Liver (tissue), 8 donors: ENCODE measurements at regions not wholly inside any gene's neighbourhood (a gene's known extent, or its start where the extent isn't known, plus 50 kb on each side); places are given as distances from the start of the nearest gene placed in this dataset.

ENCODE experiments used
- DNase-seq: peaks from one replicate; pipeline ENCODE4 v3.0.0-alpha.2; 2017; ENCODE audit warnings: low spot score
- H3K27ac ChIP-seq, 2 donors: one replicate each; pipeline ENCODE4 v1.7.0; 2013; ENCODE audit warnings: inconsistent platforms in 2 of 2, low read length in 2 of 2, control low read depth in 1 of 2, low read depth in 1 of 2, mild to moderate bottlenecking in 1 of 2
- H3K27me3 ChIP-seq, 4 donors: one replicate each; pipeline versions ENCODE4 v1.6.1 to v1.7.0; 2013; ENCODE audit warnings: low read length in 3 of 4, inconsistent platforms in 1 of 4, mild to moderate bottlenecking in 1 of 4, moderate library complexity in 1 of 4; ENCODE audit not compliant: control insufficient read depth in 4 of 4, insufficient read depth in 4 of 4
- H3K36me3 ChIP-seq, 4 donors: one replicate each; pipeline versions ENCODE4 v1.6.1 to v1.7.0; 2013; ENCODE audit warnings: low read length in 3 of 4, mild to moderate bottlenecking in 3 of 4, low read depth in 1 of 4, moderate library complexity in 1 of 4; ENCODE audit not compliant: control insufficient read depth in 4 of 4, insufficient read depth in 3 of 4
- H3K4me1 ChIP-seq, 4 donors: one replicate each; pipeline versions ENCODE4 v1.6.1 to v1.7.0; 2013; ENCODE audit warnings: low read length in 3 of 4, mild to moderate bottlenecking in 3 of 4, moderate library complexity in 1 of 4; ENCODE audit not compliant: control insufficient read depth in 4 of 4, insufficient read depth in 4 of 4
- H3K4me3 ChIP-seq, 3 donors: one replicate each; pipeline versions ENCODE4 v1.6.1 to v1.7.0; 2013; ENCODE audit warnings: low read length in 3 of 3, control low read depth in 1 of 3, low read depth in 1 of 3, mild to moderate bottlenecking in 1 of 3
- H3K9ac ChIP-seq, 2 donors: one replicate each; pipeline ENCODE4 v1.7.0; 2013; ENCODE audit warnings: low read length in 2 of 2, mild to moderate bottlenecking in 2 of 2, moderate library complexity in 2 of 2, control low read depth in 1 of 2, low read depth in 1 of 2
- H3K9me3 ChIP-seq, 4 donors: one replicate each; pipeline versions ENCODE4 v1.6.1 to v1.7.0; 2013; ENCODE audit warnings: low read length in 3 of 4; ENCODE audit not compliant: control insufficient read depth in 4 of 4
- ATF3 ChIP-seq: IDR thresholded peaks from 2 replicates; pipeline ENCODE4 v1.6.1; 2016; ENCODE audit warnings: antibody characterized with exemption
- CTCF ChIP-seq: fragments of 150-350 bp; IDR thresholded peaks from 2 replicates; pipeline ENCODE4 v1.5.1; 2017; ENCODE audit warnings: improper control_type of control experiment, low read depth, low read length; ENCODE audit not compliant: missing input control
- EGR1 ChIP-seq, 2 donors: IDR thresholded peaks; 2 replicates each; pipeline ENCODE4 v1.6.1; 2016 to 2018; ENCODE audit warnings: antibody characterized with exemption in 2 of 2, low read depth in 2 of 2
- FOXA1 ChIP-seq: IDR thresholded peaks from 2 replicates; pipeline ENCODE4 v1.6.1; 2016; ENCODE audit warnings: antibody characterized with exemption
- FOXA2 ChIP-seq: IDR thresholded peaks from 2 replicates; pipeline ENCODE4 v1.6.1; 2016; ENCODE audit warnings: antibody characterized with exemption
- GABPA ChIP-seq, 2 donors: IDR thresholded peaks in 1 of 2; conservative IDR thresholded peaks in 1 of 2; 2 replicates each; pipeline ENCODE4 v1.6.1; 2016; ENCODE audit warnings: antibody characterized with exemption in 2 of 2, mild to moderate bottlenecking in 1 of 2, moderate library complexity in 1 of 2
- HNF4A ChIP-seq, 2 donors: conservative IDR thresholded peaks; 2 replicates each; pipeline ENCODE4 v1.6.1; 2016; ENCODE audit warnings: antibody characterized with exemption in 2 of 2, mild to moderate bottlenecking in 2 of 2
- HNF4G ChIP-seq: IDR thresholded peaks from 2 replicates; pipeline ENCODE4 v1.6.1; 2016; ENCODE audit warnings: antibody characterized with exemption
- JUND ChIP-seq, 2 donors: IDR thresholded peaks; 2 replicates each; pipeline ENCODE4 v1.6.1; 2016; ENCODE audit warnings: antibody characterized with exemption in 2 of 2
- MAX ChIP-seq: IDR thresholded peaks from 2 replicates; pipeline ENCODE4 v1.6.1; 2016; ENCODE audit warnings: antibody characterized with exemption
- NR2F2 ChIP-seq: IDR thresholded peaks from 2 replicates; pipeline ENCODE4 v1.6.1; 2016; ENCODE audit warnings: antibody characterized with exemption
- RAD21 ChIP-seq, 2 donors: IDR thresholded peaks; 2 replicates each; pipeline ENCODE4 v1.6.1; 2016; ENCODE audit warnings: antibody characterized with exemption in 2 of 2, mild to moderate bottlenecking in 2 of 2
- REST ChIP-seq: IDR thresholded peaks from 2 replicates; pipeline ENCODE4 v1.6.1; 2016; ENCODE audit warnings: antibody characterized with exemption, mild to moderate bottlenecking
- RXRA ChIP-seq, 2 donors: IDR thresholded peaks; 2 replicates each; pipeline ENCODE4 v1.6.1; 2017 to 2018; ENCODE audit warnings: antibody characterized with exemption in 2 of 2, mild to moderate bottlenecking in 1 of 2
- SP1 ChIP-seq: IDR thresholded peaks from 2 replicates; pipeline ENCODE4 v1.6.1; 2018; ENCODE audit warnings: antibody characterized with exemption, mild to moderate bottlenecking
- TAF1 ChIP-seq: conservative IDR thresholded peaks from 2 replicates; pipeline ENCODE4 v1.6.1; 2016; ENCODE audit warnings: antibody characterized with exemption, mild to moderate bottlenecking
- YY1 ChIP-seq: IDR thresholded peaks from 2 replicates; pipeline ENCODE4 v1.6.1; 2016; ENCODE audit warnings: antibody characterized with exemption, mild to moderate bottlenecking
- ZBTB33 ChIP-seq: IDR thresholded peaks from 2 replicates; pipeline ENCODE4 v1.6.1; 2016; ENCODE audit warnings: antibody characterized with exemption
- WGBS: extraction: QIAGEN DNeasy Blood & Tissue Kit; methylation state at CpG from one replicate; pipeline ENCODE4 v1.1.7; 2013; 5-methylcytosine and 5-hydroxymethylcytosine counted together
- donor health status: healthy.
- donor health status: healthy.
- donor health status: healthy.
- donor health status: healthy.
- donor health status: healthy.

- H3K9me3 ChIP-seq: no peaks in the 10 kb centered on the region
- H3K9ac ChIP-seq: no peak overlapping the region
- WGBS: 45% methylated on average over 3 of the region's 3 CpGs
- H3K27ac ChIP-seq: no peak overlapping the region
- H3K36me3 ChIP-seq: no peaks in the 10 kb centered on the region
- H3K4me3 ChIP-seq: no peak overlapping the region
- TF ChIP-seq FOXA1: no peak
- no peak for TF ChIP-seq GABPA (IDR thresholded peaks at IDR 0.05 in 1 of 2, conservative IDR thresholded peaks at IDR 0.05 in 1 of 2)
- TF ChIP-seq SP1: no peak
- no peak for TF ChIP-seq REST
- no peak for TF ChIP-seq TAF1
- no peak for TF ChIP-seq RAD21 (IDR thresholded peaks at IDR 0.05)
- no peak for TF ChIP-seq RXRA (IDR thresholded peaks at IDR 0.05)
- no peak for TF ChIP-seq NR2F2
- TF ChIP-seq CTCF: no peak
- no peak for TF ChIP-seq ZBTB33
- TF ChIP-seq HNF4G: no peak
- TF ChIP-seq FOXA2: no peak
- TF ChIP-seq YY1: no peak
- TF ChIP-seq MAX: no peak
- no peak for TF ChIP-seq EGR1 (IDR thresholded peaks at IDR 0.05; ENCODE audit: low read depth in 2 of 2)
- TF ChIP-seq ATF3: no peak
- TF ChIP-seq JUND (IDR thresholded peaks at IDR 0.05): no peak
- TF ChIP-seq HNF4A (conservative IDR thresholded peaks at IDR 0.05): no peak
- no peak for DNase-seq
- no peaks in the 10 kb centered on the region for H3K27me3 ChIP-seq
- H3K4me1 ChIP-seq: no peaks in the 10 kb centered on the region
Measured at GRCh38 chr20:56758706-56759105, 129.6 kb downstream of the TFAP2C start.
